A549 (cell line): ENCODE measurements at regions not wholly inside any gene's neighbourhood (a gene's known extent, or its start where the extent isn't known, plus 50 kb on each side); places are given as distances from the start of the nearest gene placed in this dataset.

Source experiments
- BCL3 ChIP-seq: fragments of >200 bp; sonication (Bioruptor Twin); formaldehyde crosslinking; IDR thresholded peaks from 3 replicates; pipeline ENCODE4 v1.6.1; 2016
- CTCF ChIP-seq: fragments of >200 bp; sonication (Bioruptor Twin); formaldehyde crosslinking; IDR thresholded peaks from 3 replicates; pipeline ENCODE4 v1.5.1; 2016
- MAFK ChIP-seq: fragments of 450-650 bp; IDR thresholded peaks from 2 replicates; pipeline ENCODE4 v1.6.1; 2014; ENCODE audit not compliant: partially characterized antibody
- MAX ChIP-seq: IDR thresholded peaks from 2 replicates; pipeline ENCODE4 v1.6.1; 2012
- NR3C1 ChIP-seq: fragments of >200 bp; sonication (Bioruptor Twin); formaldehyde crosslinking; IDR thresholded peaks from 3 replicates; pipeline ENCODE4 v1.6.1; 2017
- PHF8 ChIP-seq: fragments of 200-600 bp; sonication (generic); IDR thresholded peaks from 2 replicates; pipeline ENCODE4 v1.6.1; 2016; ENCODE audit warnings: low read depth, mild to moderate bottlenecking, antibody characterized with exemption, moderate library complexity, borderline replicate concordance
- POLR2A ChIP-seq: IDR thresholded peaks from 2 replicates; pipeline ENCODE4 v1.6.1; 2012; ENCODE audit warnings: mild to moderate bottlenecking, low read length

GRCh38 chr15:72850833-72851232 lies 67.3 kb upstream of the ADPGK start:
- no peak for TF ChIP-seq MAX
- no peak for TF ChIP-seq POLR2A
- TF ChIP-seq NR3C1: no peak
- no peak for TF ChIP-seq CTCF
- TF ChIP-seq MAFK: no peak
- no peak for TF ChIP-seq PHF8
- no peak for TF ChIP-seq BCL3
